Sigmoid colon (tissue), 6 donors: ENCODE measurements at regions not wholly inside any gene's neighbourhood (a gene's known extent, or its start where the extent isn't known, plus 50 kb on each side); places are given as distances from the start of the nearest gene placed in this dataset.

Experiments used
- DNase-seq: peaks from one replicate; pipeline ENCODE4 v3.0.0-alpha.2; 2019
- H3K27ac ChIP-seq, 4 donors: fragments of 200-600 bp; sonication (generic); one replicate each; pipeline ENCODE4 v1.5.1; 2016 to 2019; ENCODE audit warnings: mild to moderate bottlenecking in 1 of 4
- H3K27me3 ChIP-seq, 3 donors: fragments of 200-600 bp; sonication (generic); one replicate each; pipeline ENCODE4 v1.5.1; 2019; ENCODE audit warnings: mild to moderate bottlenecking in 1 of 3
- H3K36me3 ChIP-seq, 4 donors: fragments of 200-600 bp; sonication (generic); one replicate each; pipeline ENCODE4 v1.5.1; 2016 to 2019
- H3K4me1 ChIP-seq, 4 donors: fragments of 200-600 bp; sonication (generic); one replicate each; pipeline ENCODE4 v1.5.1; 2017 to 2019
- H3K4me3 ChIP-seq, 4 donors: fragments of 200-600 bp; sonication (generic); one replicate each; pipeline ENCODE4 v1.5.1; 2017 to 2019; ENCODE audit warnings: mild to moderate bottlenecking in 2 of 4, moderate library complexity in 1 of 4
- H3K9me3 ChIP-seq, 4 donors: fragments of 200-600 bp in 3 of 4; sonication (generic) in 3 of 4; one replicate each; pipeline versions ENCODE4 v1.5.1 to v1.6.1; 2013 to 2019
- CTCF ChIP-seq, 4 experiments: fragments of 450-650 bp in 3 of 4; fragments of 200-600 bp in 1 of 4; IDR thresholded peaks; one replicate each; pipeline ENCODE4 v1.5.1; 2016 to 2019; ENCODE audit warnings: antibody characterized with exemption in 4 of 4, mild to moderate bottlenecking in 3 of 4, moderate library complexity in 2 of 4
- EP300 ChIP-seq, 4 donors: sonication (generic); formaldehyde crosslinking; IDR thresholded peaks; one replicate each; pipeline ENCODE4 v1.6.1; 2017; ENCODE audit warnings: antibody characterized with exemption in 4 of 4
- POLR2A ChIP-seq, 2 donors: fragments of 450-650 bp; IDR thresholded peaks; one replicate each; pipeline ENCODE4 v1.6.1; 2016; ENCODE audit warnings: antibody characterized with exemption in 2 of 2, mild to moderate bottlenecking in 2 of 2, moderate library complexity in 2 of 2
- POLR2AphosphoS5 ChIP-seq, 4 donors: sonication (generic); formaldehyde crosslinking; IDR thresholded peaks; one replicate each; pipeline ENCODE4 v1.6.1; 2017; ENCODE audit warnings: antibody characterized with exemption in 4 of 4
- WGBS, 2 donors: extraction: QIAGEN DNeasy Blood & Tissue Kit; methylation state at CpG; one replicate each; pipeline ENCODE4 v1.1.7; 2013; 5-methylcytosine and 5-hydroxymethylcytosine counted together
- intact Hi-C: fragments of 100-400 bp; cut with DNase I; formaldehyde crosslinking; loops from one replicate; pipeline ENCODE4 v1.15.1; 2023
- donor health status: healthy with polysubstance abuse.
- donor health status: healthy.

DNA sequence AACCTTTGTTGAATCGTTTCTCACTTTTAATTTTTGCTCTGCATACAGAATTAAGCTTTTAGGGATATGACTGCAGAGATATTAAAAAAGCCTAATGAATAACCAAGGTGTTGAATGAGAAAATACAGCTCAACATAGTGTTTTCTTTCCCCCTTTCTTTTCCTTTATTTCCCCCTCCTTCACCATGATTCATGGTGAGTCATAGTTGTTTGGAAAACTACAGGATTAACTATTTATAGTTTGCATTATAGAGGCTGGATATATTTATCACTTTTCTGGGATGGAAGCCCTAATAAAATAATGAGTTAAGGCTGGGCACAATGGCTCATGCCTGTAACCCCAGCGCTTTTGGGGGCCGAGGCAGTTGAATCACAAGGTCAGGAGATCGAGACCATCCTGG is 115.0 kb downstream of the DNAJB9 start:
- Histone ChIP-seq H3K9me3 (no peaks in the 10 kb centered on the region), H3K4me3 (no peak overlapping the region), H3K27me3 (no peaks in the 10 kb centered on the region), H3K36me3 (no peaks in the 10 kb centered on the region), H3K4me1 (no peaks in the 10 kb centered on the region), H3K27ac (no peak overlapping the region)
- DNase-seq: no peak
- 84 to 85% methylated on average over 4 of the region's 4 CpGs for WGBS, 2 donors
- intact Hi-C loops: no loop called here
- no peak for TF ChIP-seq EP300 (IDR thresholded peaks at IDR 0.05)
- TF ChIP-seq CTCF (IDR thresholded peaks at IDR 0.05): no peak
- no peak for TF ChIP-seq POLR2AphosphoS5 (IDR thresholded peaks at IDR 0.05)
- no peak for TF ChIP-seq POLR2A (IDR thresholded peaks at IDR 0.05)

GRCh38 chr7:108686494-108686893 is 116.8 kb downstream of the DNAJB9 start:
- no peak overlapping the region for H3K4me3 ChIP-seq
- no peaks in the 10 kb centered on the region for H3K9me3 ChIP-seq
- intact Hi-C loops: no loop called here
- no peaks in the 10 kb centered on the region for H3K36me3 ChIP-seq
- 90 to 91% methylated on average over 1 of the region's 1 CpG for WGBS, 2 donors
- H3K27ac ChIP-seq: no peak overlapping the region
- DNase-seq: no peak
- no peaks in the 10 kb centered on the region for H3K4me1 ChIP-seq
- TF ChIP-seq POLR2AphosphoS5 (IDR thresholded peaks at IDR 0.05) (no peak), EP300 (IDR thresholded peaks at IDR 0.05) (no peak), POLR2A (IDR thresholded peaks at IDR 0.05) (no peak), CTCF (IDR thresholded peaks at IDR 0.05) (no peak)
- H3K27me3 ChIP-seq: no peaks in the 10 kb centered on the region

DNA sequence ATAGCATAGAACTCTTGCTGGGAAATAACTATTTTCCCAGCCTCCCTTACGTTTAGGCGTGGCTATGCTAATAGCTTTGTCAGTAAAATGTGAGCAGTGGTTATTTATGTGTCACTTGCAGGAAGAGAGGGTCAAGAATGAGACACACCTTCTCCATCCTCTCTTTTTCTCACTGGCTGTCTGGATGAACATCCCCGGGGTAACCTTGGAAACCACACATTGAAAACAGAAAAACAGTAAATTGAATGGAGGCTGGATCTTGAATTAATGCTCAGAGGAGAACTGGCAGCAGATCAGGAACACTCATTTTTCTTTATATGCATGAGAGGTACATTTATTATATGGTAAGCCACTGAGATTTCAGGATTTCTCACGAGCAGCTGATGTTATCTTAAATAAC is 127.6 kb downstream of the DNAJB9 start:
- WGBS, 2 donors: 56 to 66% methylated on average over 4 of the region's 4 CpGs
- intact Hi-C loops: no loop called here
- Histone ChIP-seq H3K27me3 (no peaks in the 10 kb centered on the region), H3K27ac (no peak overlapping the region), H3K4me3 (no peak overlapping the region), H3K9me3 (peaks cover 0 to 2% (median 0%) of the 10 kb centered on the region in 4 donors), H3K36me3 (no peaks in the 10 kb centered on the region), H3K4me1 (no peaks in the 10 kb centered on the region)
- DNase-seq: no peak
- TF ChIP-seq EP300 (IDR thresholded peaks at IDR 0.05) (no peak), CTCF (IDR thresholded peaks at IDR 0.05) (no peak), POLR2A (IDR thresholded peaks at IDR 0.05) (no peak), POLR2AphosphoS5 (IDR thresholded peaks at IDR 0.05) (no peak)

DNA sequence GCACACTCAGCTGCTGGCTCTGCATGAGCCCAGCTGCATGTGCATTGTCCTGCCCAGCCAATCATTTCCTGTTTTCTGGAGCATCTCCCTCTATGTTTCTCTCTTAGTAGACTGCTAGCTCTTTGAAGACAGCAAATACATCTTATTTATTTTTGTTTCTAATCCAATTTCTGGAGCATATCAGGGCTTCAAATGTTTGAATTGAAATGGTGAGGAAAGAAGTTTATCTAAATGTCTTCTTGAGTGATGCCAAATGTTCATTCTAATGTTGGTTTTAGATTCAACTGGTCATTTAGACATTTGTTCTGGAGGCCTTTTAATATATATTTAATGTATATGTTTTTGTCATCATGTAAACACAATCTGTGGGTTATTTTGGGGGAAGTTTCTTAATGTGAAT is 141.9 kb downstream of the DNAJB9 start:
- H3K27me3 ChIP-seq: no peaks in the 10 kb centered on the region
- H3K4me3 ChIP-seq: no peak overlapping the region
- no peak overlapping the region for H3K27ac ChIP-seq
- H3K4me1 ChIP-seq: no peaks in the 10 kb centered on the region
- no peak for DNase-seq
- intact Hi-C loops: no loop called here
- no peaks in the 10 kb centered on the region for H3K36me3 ChIP-seq
- no peaks in the 10 kb centered on the region for H3K9me3 ChIP-seq
- no peak for TF ChIP-seq CTCF (IDR thresholded peaks at IDR 0.05)
- TF ChIP-seq POLR2AphosphoS5 (IDR thresholded peaks at IDR 0.05): no peak
- no peak for TF ChIP-seq EP300 (IDR thresholded peaks at IDR 0.05)
- TF ChIP-seq POLR2A (IDR thresholded peaks at IDR 0.05): no peak

- intact Hi-C loops: no loop called here
- Histone ChIP-seq H3K4me3 (no peak overlapping the region), H3K9me3 (no peaks in the 10 kb centered on the region), H3K27me3 (no peaks in the 10 kb centered on the region), H3K27ac (no peak overlapping the region), H3K4me1 (no peaks in the 10 kb centered on the region), H3K36me3 (no peaks in the 10 kb centered on the region)
- TF ChIP-seq EP300 (IDR thresholded peaks at IDR 0.05): no peak
- 60 to 76% methylated on average over 1 of the region's 1 CpG for WGBS, 2 donors
- DNase-seq: no peak
Measured at GRCh38 chr7:108716783-108717182, 147.1 kb downstream of the DNAJB9 start.
